Vagina (tissue), 2 donors: ENCODE measurements at regions not wholly inside any gene's neighbourhood (a gene's known extent, or its start where the extent isn't known, plus 50 kb on each side); places are given as distances from the start of the nearest gene placed in this dataset.

Experiments
- DNase-seq, 2 donors: peaks; one replicate each; pipeline ENCODE4 v3.0.0-alpha.2; 2017; ENCODE audit errors: extremely low spot score in 2 of 2
- H3K27ac ChIP-seq: fragments of 200-600 bp; sonication (generic); one replicate; pipeline ENCODE4 v1.5.1; 2019
- H3K27me3 ChIP-seq: fragments of 200-600 bp; sonication (generic); one replicate; pipeline ENCODE4 v1.5.1; 2019
- H3K36me3 ChIP-seq, 2 donors: fragments of 200-600 bp; sonication (generic); one replicate each; pipeline ENCODE4 v1.5.1; 2017 to 2019
- H3K4me1 ChIP-seq: fragments of 200-600 bp; sonication (generic); one replicate; pipeline ENCODE4 v1.5.1; 2019
- H3K4me3 ChIP-seq, 2 donors: fragments of 200-600 bp; sonication (generic); 1 replicate in 1 of 2; 2 replicates in 1 of 2; pipeline ENCODE4 v1.5.1; 2016 to 2019
- H3K9me3 ChIP-seq: fragments of 200-600 bp; sonication (generic); one replicate; pipeline ENCODE4 v1.5.1; 2019
- CTCF ChIP-seq, 3 experiments: fragments of 450-650 bp in 2 of 3; fragments of 200-600 bp in 1 of 3; sonication (generic) in 1 of 3; IDR thresholded peaks; one replicate each; pipeline ENCODE4 v1.5.1; 2017 to 2019; ENCODE audit warnings: antibody characterized with exemption in 3 of 3, mild to moderate bottlenecking in 2 of 3, moderate library complexity in 2 of 3
- POLR2A ChIP-seq, 2 donors: fragments of 450-650 bp; IDR thresholded peaks; one replicate each; pipeline ENCODE4 v1.6.1; 2017; ENCODE audit warnings: antibody characterized with exemption in 2 of 2, mild to moderate bottlenecking in 2 of 2, moderate library complexity in 2 of 2
- POLR2AphosphoS5 ChIP-seq, 2 donors: sonication (generic); formaldehyde crosslinking; IDR thresholded peaks; one replicate each; pipeline ENCODE4 v1.9.0; 2017; ENCODE audit warnings: antibody characterized with exemption in 2 of 2, mild to moderate bottlenecking in 2 of 2, low read depth in 1 of 2; ENCODE audit not compliant: insufficient read depth in 1 of 2
- intact Hi-C: fragments of 100-400 bp; cut with DNase I; formaldehyde crosslinking; loops from one replicate; pipeline ENCODE4 v1.15.1; 2023

- H3K27ac ChIP-seq = no peak overlapping the region
- intact Hi-C loops = no loop called here
- H3K4me1 ChIP-seq = no peaks in the 10 kb centered on the region
- H3K4me3 ChIP-seq = no peak overlapping the region
- no peaks in the 10 kb centered on the region for H3K36me3 ChIP-seq
- no peaks in the 10 kb centered on the region for H3K27me3 ChIP-seq
- no peak for DNase-seq
- no peak for TF ChIP-seq POLR2AphosphoS5 (IDR thresholded peaks at IDR 0.05; ENCODE audit: insufficient read depth in 1 of 2, low read depth in 1 of 2)
- H3K9me3 ChIP-seq = no peaks in the 10 kb centered on the region
These were observed 58.9 kb upstream of the CTNNA2 start for GRCh38 chr2:79453918-79454317.

GRCh38 chr2:79452651-79453050 is 60.2 kb upstream of the CTNNA2 start:
- no peaks in the 10 kb centered on the region for H3K27me3 ChIP-seq
- no peak for TF ChIP-seq POLR2AphosphoS5 (IDR thresholded peaks at IDR 0.05; ENCODE audit: insufficient read depth in 1 of 2, low read depth in 1 of 2)
- TF ChIP-seq CTCF (IDR thresholded peaks at IDR 0.05) = no peak
- TF ChIP-seq POLR2A (IDR thresholded peaks at IDR 0.05) = no peak

GRCh38 chr2:79447463-79447862 is 65.4 kb upstream of the CTNNA2 start:
- TF ChIP-seq POLR2A (IDR thresholded peaks at IDR 0.05) (no peak), POLR2AphosphoS5 (IDR thresholded peaks at IDR 0.05; ENCODE audit: insufficient read depth in 1 of 2, low read depth in 1 of 2) (no peak), CTCF (IDR thresholded peaks at IDR 0.05) (no peak)
- Histone ChIP-seq H3K4me3 (no peak overlapping the region), H3K27me3 (no peaks in the 10 kb centered on the region), H3K4me1 (no peaks in the 10 kb centered on the region), H3K36me3 (no peaks in the 10 kb centered on the region), H3K9me3 (no peaks in the 10 kb centered on the region), H3K27ac (no peak overlapping the region)
- DNase-seq = no peak
- intact Hi-C loops = no loop called here

More at GRCh38 chr2:79452651-79453050, 60.2 kb upstream of the CTNNA2 start:
- DNase-seq = no peak
- no peaks in the 10 kb centered on the region for H3K9me3 ChIP-seq
- no peaks in the 10 kb centered on the region for H3K4me1 ChIP-seq
- no peak overlapping the region for H3K27ac ChIP-seq
- no peak overlapping the region for H3K4me3 ChIP-seq
- no peaks in the 10 kb centered on the region for H3K36me3 ChIP-seq
- intact Hi-C loops = no loop called here

- TF ChIP-seq POLR2AphosphoS5 (IDR thresholded peaks at IDR 0.05; ENCODE audit: insufficient read depth in 1 of 2, low read depth in 1 of 2) (no peak), POLR2A (IDR thresholded peaks at IDR 0.05) (no peak), CTCF (IDR thresholded peaks at IDR 0.05) (no peak)
- H3K36me3 ChIP-seq = no peaks in the 10 kb centered on the region
- no peak overlapping the region for H3K27ac ChIP-seq
- no peaks in the 10 kb centered on the region for H3K9me3 ChIP-seq
- H3K27me3 ChIP-seq = no peaks in the 10 kb centered on the region
- intact Hi-C loops = no loop called here
- DNase-seq = no peak
- H3K4me3 ChIP-seq = no peak overlapping the region
- no peaks in the 10 kb centered on the region for H3K4me1 ChIP-seq
These were observed 66.5 kb upstream of the CTNNA2 start for GRCh38 chr2:79446313-79446712.

GRCh38 chr2:79437433-79438267 is 75.2 kb upstream of the CTNNA2 start:
- Histone ChIP-seq H3K27ac (no peak overlapping the region), H3K4me1 (no peaks in the 10 kb centered on the region), H3K27me3 (no peaks in the 10 kb centered on the region), H3K9me3 (no peaks in the 10 kb centered on the region), H3K36me3 (no peaks in the 10 kb centered on the region), H3K4me3 (no peak overlapping the region)
- intact Hi-C loops = no loop called here
- TF ChIP-seq POLR2AphosphoS5 (IDR thresholded peaks at IDR 0.05; ENCODE audit: insufficient read depth in 1 of 2, low read depth in 1 of 2) (no peak), POLR2A (IDR thresholded peaks at IDR 0.05) (no peak), CTCF (IDR thresholded peaks at IDR 0.05) (no peak)
- DNase-seq = no peak
